Sciatic nerve (tissue), 2 donors: ENCODE measurements at regions not wholly inside any gene's neighbourhood (a gene's known extent, or its start where the extent isn't known, plus 50 kb on each side); places are given as distances from the start of the nearest gene placed in this dataset.

Experiments
- ATAC-seq: fragments of 200-7000 bp; cut with Tn5 transposase; one replicate; pipeline ENCODE4 v1.9.1; 2020; ENCODE audit warnings: mild to moderate bottlenecking, moderate library complexity
- DNase-seq: peaks from one replicate; pipeline ENCODE4 v3.0.0-alpha.2; 2020; ENCODE audit warnings: low spot score
- intact Hi-C: fragments of 100-400 bp; cut with DNase I; formaldehyde crosslinking; loops from one replicate; pipeline ENCODE4 v1.14.2; 2022
- donor health status: DM: no; HTN: no; CAD: no.
- donor health status: DM: no; HTN: no; CAD: no.

DNA sequence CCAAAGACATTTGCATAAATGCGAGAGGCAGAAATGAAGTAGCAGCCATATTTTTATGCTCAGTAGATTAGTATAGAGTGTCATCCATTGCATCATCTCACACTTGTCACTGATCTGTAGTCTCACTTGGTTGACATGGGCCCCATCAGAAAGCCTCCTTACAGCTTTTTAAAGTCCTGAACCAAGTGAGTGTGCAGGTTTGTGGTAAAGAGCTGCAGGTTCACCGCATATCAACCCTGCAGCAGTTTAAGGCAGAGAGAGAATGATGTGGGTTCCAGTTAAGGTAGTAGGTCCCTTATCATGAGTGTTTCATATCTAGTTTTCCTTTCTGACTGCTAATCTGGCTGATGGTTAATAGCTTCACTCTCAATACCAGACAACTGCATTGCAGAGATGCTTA lies 1080.3 kb downstream of the NR2F1-AS1 start:
- intact Hi-C loops: no loop called here
- ATAC-seq: no peak
- DNase-seq: no peak

DNA sequence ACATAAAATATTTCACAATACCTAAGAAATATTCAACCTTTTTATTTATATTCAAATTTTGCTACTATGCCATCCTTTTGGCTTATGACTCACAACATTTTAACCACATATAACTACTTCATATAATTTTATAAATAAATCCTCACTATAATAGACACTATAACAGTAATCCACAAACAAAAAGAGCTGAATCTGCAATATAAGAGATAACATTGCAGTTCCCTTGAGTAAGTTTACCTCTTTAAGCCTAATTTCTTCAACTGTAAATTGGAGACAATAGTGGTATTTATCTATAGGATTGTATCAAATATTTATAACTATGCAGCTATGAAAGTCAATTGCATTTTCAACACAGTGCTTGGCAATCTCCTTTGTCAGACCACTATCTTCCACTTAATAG lies 1084.5 kb downstream of the NR2F1-AS1 start:
- intact Hi-C loops: no loop called here
- ATAC-seq (no peak), DNase-seq (no peak)

DNA sequence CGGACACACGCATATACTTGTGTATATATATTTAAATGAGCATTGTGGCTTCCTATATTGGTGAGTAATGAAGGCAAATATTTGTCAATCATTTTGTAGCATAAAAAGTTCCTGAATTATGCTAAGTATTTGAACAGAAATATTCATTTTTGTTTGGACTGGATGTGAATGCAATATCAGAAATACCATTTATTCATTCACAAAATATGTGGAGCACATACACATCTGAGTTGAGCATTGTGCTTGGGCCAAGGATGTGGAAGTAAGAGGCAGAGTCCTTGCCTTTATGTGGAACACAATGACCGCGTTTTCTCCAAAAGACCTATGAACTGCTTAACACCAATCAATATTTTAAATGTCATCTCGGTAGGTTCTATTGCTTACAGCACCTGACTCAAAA lies 1086.5 kb downstream of the NR2F1-AS1 start:
- DNase-seq (no peak), ATAC-seq (no peak)
- intact Hi-C loops: no loop called here

DNA sequence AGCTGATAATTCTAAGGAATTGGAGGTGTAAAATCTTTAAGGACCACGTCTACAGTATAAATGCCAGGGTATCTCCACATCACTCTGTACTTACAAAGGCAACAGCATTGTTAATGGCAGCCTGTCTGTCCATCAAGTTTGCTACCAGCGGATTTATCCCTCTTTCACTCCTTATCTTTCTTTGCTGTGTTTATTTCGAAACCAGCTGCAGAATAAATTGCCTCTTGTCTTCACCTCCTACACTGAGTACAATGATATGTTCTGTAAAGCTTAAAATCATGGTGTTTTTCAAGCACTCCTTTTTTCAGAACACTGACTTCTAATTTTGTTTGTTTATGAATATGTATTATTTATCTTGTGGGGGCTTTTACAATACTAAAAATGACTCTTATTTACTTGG lies 1088.1 kb downstream of the NR2F1-AS1 start:
- intact Hi-C loops: no loop called here
- no peak for DNase-seq
- ATAC-seq: no peak

- intact Hi-C loops: no loop called here
- DNase-seq (no peak), ATAC-seq (no peak)
Measured at GRCh38 chr5:92484484-92484883, 1096.5 kb downstream of the NR2F1-AS1 start.

DNA sequence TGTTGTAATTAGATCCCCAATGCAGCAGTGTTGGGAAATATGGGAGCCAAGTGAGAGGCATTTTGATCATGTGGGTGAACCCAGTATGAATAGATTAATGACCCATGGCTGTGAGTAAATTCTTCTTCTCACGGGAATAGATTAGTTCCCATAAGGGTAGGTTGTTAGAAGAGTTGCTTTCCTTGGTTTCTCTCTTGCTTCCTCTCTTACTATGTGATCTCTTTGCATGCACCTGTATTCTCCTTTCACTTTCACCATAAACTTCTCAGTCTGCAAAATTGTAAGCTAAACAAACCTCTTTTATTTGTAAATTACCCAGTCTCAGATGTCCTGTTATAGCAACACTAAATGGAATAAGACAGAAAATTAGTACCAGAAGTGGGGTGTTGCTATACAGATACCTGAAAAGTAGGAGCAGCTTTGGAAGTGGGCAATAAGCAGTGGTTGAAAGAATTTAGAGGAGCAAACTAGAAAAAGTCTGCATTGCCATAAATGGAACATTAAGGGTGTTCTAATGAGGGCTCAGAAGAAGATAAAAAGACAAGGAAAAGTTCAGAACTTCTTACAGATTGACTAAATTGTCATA lies 1090.0 kb upstream of the ARRDC3 start:
- DNase-seq: no peak
- intact Hi-C loops: no loop called here
- ATAC-seq: no peak

DNA sequence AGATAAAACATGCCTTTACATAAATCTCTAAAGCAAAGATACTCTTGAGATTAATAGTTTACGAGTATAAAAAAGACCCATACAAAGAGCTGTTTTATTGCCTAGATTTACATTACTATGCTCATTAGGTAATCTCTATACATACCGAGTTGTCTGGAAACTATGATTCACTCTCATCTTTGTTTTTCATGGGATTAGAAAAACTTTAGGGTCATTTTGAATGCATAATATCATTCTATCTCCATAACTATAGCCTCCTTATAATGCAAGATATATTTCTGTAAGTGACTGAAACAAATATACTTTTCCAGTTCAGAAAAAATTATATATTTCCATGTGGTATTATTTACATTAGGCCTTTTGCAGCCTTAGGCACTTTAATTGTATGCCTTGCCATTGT lies 1088.7 kb upstream of the ARRDC3 start:
- ATAC-seq (no peak), DNase-seq (no peak)
- intact Hi-C loops: no loop called here

DNA sequence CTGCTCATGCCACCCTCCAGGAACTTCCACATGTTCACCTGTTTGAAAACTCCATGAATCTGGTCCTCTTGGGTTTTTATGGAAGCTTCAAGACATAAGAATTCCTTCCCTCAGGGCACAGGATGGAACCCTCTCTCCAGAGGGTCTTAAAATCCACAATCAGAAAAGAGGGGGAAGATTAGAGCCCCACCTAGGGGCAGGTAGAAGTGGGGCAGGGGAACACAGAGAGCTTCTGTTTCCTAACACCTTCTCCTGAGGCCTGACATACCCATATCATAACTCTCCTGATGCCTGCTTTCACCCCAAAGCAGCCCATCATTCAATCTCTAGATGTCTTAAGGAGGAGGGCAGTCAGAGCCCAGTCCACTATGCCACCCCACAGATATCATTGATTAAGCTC lies 1087.7 kb upstream of the ARRDC3 start:
- no peak for ATAC-seq
- intact Hi-C loops: no loop called here
- no peak for DNase-seq

DNA sequence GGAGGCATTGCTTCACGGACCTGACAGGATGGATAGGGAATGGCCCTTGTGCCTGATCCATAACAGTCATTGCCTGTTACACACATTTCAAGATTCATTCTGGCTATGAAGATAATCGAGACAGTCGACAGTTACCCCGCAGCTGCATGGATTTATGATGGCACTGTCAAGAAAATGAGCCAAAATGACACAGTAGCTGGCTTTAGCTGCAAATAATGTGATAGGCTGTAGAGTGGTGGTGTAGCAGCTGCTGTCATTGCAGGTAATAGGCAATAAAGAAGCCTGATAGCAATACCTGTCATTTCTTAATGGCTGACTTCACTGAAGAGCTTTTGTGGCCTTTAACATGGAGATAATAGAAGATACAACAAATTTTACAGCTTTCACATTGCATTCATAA lies 1085.2 kb upstream of the ARRDC3 start:
- DNase-seq (no peak), ATAC-seq (no peak)
- intact Hi-C loops: no loop called here

GRCh38 chr5:92467695-92468094 lies 1084.6 kb upstream of the ARRDC3 start:
- ATAC-seq (no peak), DNase-seq (no peak)
- intact Hi-C loops: no loop called here

DNA sequence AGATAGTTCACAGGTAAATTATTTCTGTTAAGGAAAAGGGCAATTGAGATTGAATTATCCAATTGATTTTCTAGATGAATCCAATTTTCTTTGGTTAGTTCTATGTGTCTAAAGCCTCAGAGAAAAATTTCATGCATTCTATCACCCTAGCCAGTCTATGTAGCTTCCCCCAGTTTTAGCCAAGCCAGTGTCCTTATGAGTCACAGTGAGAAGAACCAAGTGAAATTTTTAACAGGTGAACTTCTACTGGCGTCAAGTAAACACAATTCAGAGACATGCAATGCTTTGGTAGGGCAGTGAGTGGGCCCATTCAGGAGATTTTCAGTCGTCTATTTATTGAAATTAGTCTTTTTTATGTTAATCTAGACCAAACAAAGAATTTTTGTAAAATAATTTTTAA lies 1077.4 kb upstream of the ARRDC3 start:
- no peak for ATAC-seq
- intact Hi-C loops: no loop called here
- no peak for DNase-seq

DNA sequence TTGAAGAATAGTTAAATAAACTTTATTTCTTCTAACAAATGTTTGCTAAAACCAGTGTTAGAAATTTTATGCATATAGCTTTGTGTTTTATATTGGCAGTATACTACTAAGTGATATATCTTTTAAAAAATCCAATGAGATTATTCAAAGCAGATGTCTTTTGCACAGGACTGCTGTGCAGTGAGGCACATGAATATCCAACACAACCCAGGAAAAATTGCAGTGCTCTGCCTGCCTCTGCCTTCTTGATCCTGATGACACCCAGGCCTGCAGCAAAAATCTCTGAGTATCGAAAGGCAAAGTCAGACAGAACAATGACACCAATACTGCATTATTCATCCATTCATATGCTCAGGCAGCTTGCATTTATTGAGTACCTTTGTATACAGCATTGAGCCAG lies 1076.5 kb upstream of the ARRDC3 start:
- intact Hi-C loops: no loop called here
- no peak for DNase-seq
- ATAC-seq: no peak

DNA sequence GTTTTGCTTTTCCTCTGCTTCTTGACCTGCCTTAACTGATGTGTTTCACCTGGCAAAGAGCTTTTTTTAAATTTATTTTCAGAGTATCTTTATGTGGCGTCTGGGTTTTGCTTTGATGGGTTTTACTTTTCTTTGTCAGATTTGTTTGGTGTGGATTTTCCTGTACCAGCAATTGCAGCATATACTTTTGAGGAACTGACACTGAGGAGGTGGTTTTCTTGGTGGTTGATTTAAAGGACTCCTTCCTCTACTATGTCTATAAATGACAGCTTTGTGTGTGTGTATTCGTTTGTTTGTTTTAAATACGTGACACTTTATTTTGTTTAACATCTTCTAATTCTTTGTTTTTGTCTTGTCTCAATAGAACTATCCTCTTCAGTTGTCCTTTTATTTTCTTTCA lies 1071.9 kb upstream of the ARRDC3 start:
- intact Hi-C loops: no loop called here
- ATAC-seq: no peak
- DNase-seq: no peak

GRCh38 chr5:92444888-92445287 lies 1061.8 kb upstream of the ARRDC3 start:
- DNase-seq (no peak), ATAC-seq (no peak)
- intact Hi-C loops: no loop called here

- DNase-seq: no peak
- intact Hi-C loops: no loop called here
- no peak for ATAC-seq
Measured at GRCh38 chr5:92435781-92436180, 1052.7 kb upstream of the ARRDC3 start.

GRCh38 chr5:92429646-92430045 lies 1046.5 kb upstream of the ARRDC3 start:
- intact Hi-C loops: no loop called here
- ATAC-seq (no peak), DNase-seq (no peak)

- DNase-seq: no peak
- no peak for ATAC-seq
Measured at GRCh38 chr5:92428415-92428814, 1045.3 kb upstream of the ARRDC3 start.

DNA sequence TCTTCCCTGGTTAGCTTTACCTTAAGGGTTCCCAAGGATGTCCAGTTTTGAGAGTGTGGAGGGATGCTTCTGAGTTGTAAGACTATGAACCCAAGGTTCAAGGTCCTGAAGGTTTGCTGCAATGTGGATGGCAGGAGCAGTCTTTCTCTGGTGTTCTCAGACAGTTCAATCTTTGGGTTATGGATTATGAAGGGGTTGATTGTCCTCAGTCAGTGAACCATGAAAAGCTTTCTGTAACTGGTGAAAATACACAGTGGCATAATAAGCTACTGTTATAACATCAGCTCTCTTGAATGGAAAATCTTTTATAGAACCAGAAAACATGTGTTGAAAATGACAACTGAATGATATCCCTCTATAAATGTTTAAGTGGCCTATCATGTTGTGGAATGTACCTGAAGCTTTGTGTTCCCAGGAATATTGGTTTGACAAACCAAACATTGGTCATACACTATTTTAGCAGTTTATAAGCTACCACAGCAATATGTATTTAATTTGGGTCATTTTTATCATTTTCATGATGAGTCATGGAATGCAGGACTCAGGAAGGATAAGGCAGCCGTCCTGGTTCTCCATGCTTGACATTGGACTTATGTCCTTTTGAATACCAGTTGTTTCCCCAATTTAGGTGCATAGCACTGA lies 1041.8 kb upstream of the ARRDC3 start:
- DNase-seq (no peak), ATAC-seq (no peak)
- intact Hi-C loops: no loop called here

More at GRCh38 chr5:92428415-92428814, 1045.3 kb upstream of the ARRDC3 start:
- intact Hi-C loops: no loop called here

GRCh38 chr5:92421942-92422341 lies 1038.8 kb upstream of the ARRDC3 start:
- intact Hi-C loops: no loop called here
- no peak for ATAC-seq

DNA sequence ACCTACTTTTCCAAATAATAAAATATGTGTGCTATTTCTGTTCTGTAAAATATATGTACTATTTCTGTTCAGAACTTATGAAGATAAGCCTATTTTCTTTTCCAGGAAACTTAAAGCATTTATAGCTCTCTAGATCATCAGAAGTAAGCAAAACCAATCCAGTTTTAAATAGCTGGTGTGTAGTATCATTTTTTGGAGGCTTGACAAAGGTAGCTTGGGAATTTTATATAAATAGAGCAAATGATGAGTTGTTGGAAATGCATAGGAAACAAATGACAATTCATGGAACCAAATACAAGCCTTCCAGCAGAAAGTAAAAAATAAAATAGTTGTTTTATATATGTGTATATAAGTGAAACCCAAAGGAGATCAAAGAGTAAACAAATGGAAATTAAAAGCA lies 1038.1 kb upstream of the ARRDC3 start:
- no peak for ATAC-seq
- DNase-seq: no peak
- intact Hi-C loops: no loop called here

More at GRCh38 chr5:92421942-92422341, 1038.8 kb upstream of the ARRDC3 start:
- DNase-seq: no peak

DNA sequence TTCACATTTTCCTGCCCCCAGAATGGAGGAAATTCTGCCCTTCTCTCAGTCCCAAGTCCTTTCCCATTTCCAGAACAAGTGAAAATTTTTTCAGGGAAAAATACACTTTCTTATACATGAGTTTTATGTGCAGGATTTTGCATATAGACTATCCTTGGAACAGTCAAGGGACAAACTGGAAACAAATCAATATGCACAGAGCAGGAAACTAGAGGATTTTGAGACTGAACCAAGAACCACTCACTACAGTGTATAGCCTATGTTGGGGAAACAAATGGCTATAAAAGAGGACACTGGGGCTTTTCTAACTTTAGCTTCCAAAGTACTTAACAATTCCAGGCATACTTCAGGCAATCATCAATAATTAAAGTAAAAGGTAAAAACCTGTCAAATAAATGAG lies 1036.1 kb upstream of the ARRDC3 start:
- ATAC-seq: no peak
- intact Hi-C loops: no loop called here
- no peak for DNase-seq
